GM21526 (cell line): ENCODE measurements at regions not wholly inside any gene's neighbourhood (a gene's known extent, or its start where the extent isn't known, plus 50 kb on each side); places are given as distances from the start of the nearest gene placed in this dataset.

Source experiments
- ATAC-seq: cut with Tn5 transposase; IDR thresholded peaks from one replicate; pipeline ENCODE4 v1.9.1; 2021; ENCODE audit warnings: moderate library complexity; ENCODE audit not compliant: unreplicated experiment, low FRiP score

- ATAC-seq = no peak
These were observed 76.4 kb downstream of the CXXC4 start for GRCh38 chr4:104418286-104418685.

GRCh38 chr4:104417357-104417882 is 77.3 kb downstream of the CXXC4 start:
- no peak for ATAC-seq

GRCh38 chr4:104416725-104417356 is 77.9 kb downstream of the CXXC4 start:
- no peak for ATAC-seq

GRCh38 chr4:104413487-104413886 is 81.2 kb downstream of the CXXC4 start:
- no peak for ATAC-seq

GRCh38 chr4:104412344-104412743 is 82.3 kb downstream of the CXXC4 start:
- ATAC-seq = no peak

GRCh38 chr4:104411502-104411901 is 83.2 kb downstream of the CXXC4 start:
- no peak for ATAC-seq

- no peak for ATAC-seq
These were observed 85.8 kb downstream of the CXXC4 start for GRCh38 chr4:104408878-104409277.

- no peak for ATAC-seq
These were observed 90.3 kb downstream of the CXXC4 start for GRCh38 chr4:104404361-104404760.

GRCh38 chr4:104395168-104395614 is 99.5 kb downstream of the CXXC4 start:
- no peak for ATAC-seq

GRCh38 chr4:104394406-104395167 is 100.1 kb downstream of the CXXC4 start:
- ATAC-seq = no peak

GRCh38 chr4:104393655-104394324 is 100.9 kb downstream of the CXXC4 start:
- no peak for ATAC-seq

GRCh38 chr4:104385713-104386112 is 109.0 kb downstream of the CXXC4 start:
- ATAC-seq = no peak

- ATAC-seq = no peak
These were observed 111.7 kb downstream of the CXXC4 start for GRCh38 chr4:104382961-104383360.

- no peak for ATAC-seq
These were observed 113.0 kb downstream of the CXXC4 start for GRCh38 chr4:104381729-104382128.

- ATAC-seq = no peak
These were observed 129.1 kb downstream of the CXXC4 start for GRCh38 chr4:104365618-104366017.

- no peak for ATAC-seq
These were observed 141.2 kb downstream of the CXXC4 start for GRCh38 chr4:104353481-104353880.

GRCh38 chr4:104352211-104352610 is 142.5 kb downstream of the CXXC4 start:
- no peak for ATAC-seq

GRCh38 chr4:104351706-104352105 is 143.0 kb downstream of the CXXC4 start:
- no peak for ATAC-seq

GRCh38 chr4:104345598-104346242 is 149.0 kb downstream of the CXXC4 start:
- no peak for ATAC-seq

- ATAC-seq = no peak
These were observed 150.2 kb downstream of the CXXC4 start for GRCh38 chr4:104344342-104344980.
